GM11168 (cell line): ENCODE measurements at regions not wholly inside any gene's neighbourhood (a gene's known extent, or its start where the extent isn't known, plus 50 kb on each side); places are given as distances from the start of the nearest gene placed in this dataset.
"Not testable (repeated sequence)": the region's sequence is repeated elsewhere in the genome, so short reads cannot be mapped to it uniquely, and the experiment has no call there.

Experiments
- in situ Hi-C: fragments of 300-500 bp; cut with MboI; formaldehyde crosslinking; loops from one replicate; pipeline ENCODE4 v1.12.0; 2022; ENCODE audit warnings: low sequenced_read_pairs; ENCODE audit not compliant: unreplicated experiment

DNA sequence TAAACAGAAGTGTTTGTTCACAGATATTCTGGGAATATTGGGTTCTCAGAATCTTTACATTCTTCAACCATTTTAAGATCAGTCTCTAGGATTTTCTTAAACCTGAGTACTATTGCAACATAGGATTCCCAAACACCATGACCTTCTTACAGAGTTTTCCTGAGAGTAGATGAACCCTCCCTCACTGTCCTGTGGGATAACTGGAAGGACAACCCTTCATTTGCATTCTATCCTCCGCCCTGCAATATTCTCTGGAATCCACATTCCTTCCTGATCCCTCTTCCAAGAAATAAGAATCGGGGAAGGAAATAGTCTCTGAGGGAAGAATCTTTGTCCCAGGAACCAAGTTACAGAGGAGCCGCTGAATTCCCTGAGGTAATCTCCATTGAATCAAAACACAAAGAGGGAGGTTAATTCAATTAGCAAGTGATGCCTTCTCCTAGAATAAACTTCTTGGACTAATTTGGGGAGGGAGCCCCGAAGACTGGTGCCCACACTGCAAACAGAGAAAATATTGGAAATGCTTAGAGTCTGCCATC, 99.8 kb upstream of the MBIP start:
- in situ Hi-C loops: no loop called here

DNA sequence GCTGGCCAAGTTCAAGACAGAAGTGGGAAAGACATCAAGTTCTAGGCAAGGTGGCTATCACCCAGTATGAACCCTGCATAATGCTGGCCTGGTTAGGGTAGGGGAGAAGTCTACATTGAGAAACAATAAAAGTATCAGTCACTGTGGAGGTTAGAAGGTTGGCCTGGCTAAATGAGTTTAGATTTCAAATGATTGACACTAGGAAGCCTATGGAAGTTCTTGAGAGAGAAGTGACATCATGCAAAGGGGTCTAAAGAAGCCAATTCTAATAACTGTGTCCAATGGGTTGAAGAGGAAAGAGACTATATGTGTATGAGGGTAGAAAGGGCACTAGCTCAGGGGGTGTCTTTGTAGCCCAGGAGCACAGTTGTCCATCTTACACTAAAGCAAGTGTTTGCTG, 98.5 kb upstream of the MBIP start:
- in situ Hi-C loops: no loop called here

- in situ Hi-C loops: not testable (repeated sequence)
Measured at GRCh38 chr14:36411951-36412350, 91.5 kb upstream of the MBIP start.

DNA sequence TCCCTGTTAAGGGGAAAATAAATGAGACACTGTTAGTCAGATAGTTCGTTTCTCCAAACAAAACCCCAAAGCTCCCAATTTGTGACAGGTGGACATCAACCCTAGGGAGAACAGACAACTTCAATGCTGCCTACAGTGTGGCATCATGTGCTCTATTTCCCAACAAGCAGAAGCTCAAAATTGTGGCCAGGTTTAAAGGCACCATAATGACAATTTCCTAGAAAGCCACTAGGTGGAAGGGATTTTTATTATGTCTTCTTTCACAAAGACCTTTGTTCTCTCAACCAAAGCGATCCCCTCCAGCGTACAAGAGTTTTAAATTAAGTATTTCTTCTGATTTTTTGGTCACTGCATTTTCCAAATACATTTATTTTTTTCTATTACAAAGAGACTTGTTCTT, 88.0 kb upstream of the MBIP start:
- in situ Hi-C loops: no loop called here

- in situ Hi-C loops: no loop called here
Measured at GRCh38 chr14:36405589-36406274, 85.3 kb upstream of the MBIP start.

GRCh38 chr14:36402867-36403266, 82.4 kb upstream of the MBIP start:
- in situ Hi-C loops: no loop called here

GRCh38 chr14:36398463-36399291, 78.2 kb upstream of the MBIP start:
- in situ Hi-C loops: no loop called here

GRCh38 chr14:36397357-36397756, 76.9 kb upstream of the MBIP start:
- in situ Hi-C loops: no loop called here

- in situ Hi-C loops: no loop called here
Measured at GRCh38 chr14:36396798-36397197, 76.4 kb upstream of the MBIP start.

- in situ Hi-C loops: no loop called here
Measured at GRCh38 chr14:36394593-36394992, 74.2 kb upstream of the MBIP start.

DNA sequence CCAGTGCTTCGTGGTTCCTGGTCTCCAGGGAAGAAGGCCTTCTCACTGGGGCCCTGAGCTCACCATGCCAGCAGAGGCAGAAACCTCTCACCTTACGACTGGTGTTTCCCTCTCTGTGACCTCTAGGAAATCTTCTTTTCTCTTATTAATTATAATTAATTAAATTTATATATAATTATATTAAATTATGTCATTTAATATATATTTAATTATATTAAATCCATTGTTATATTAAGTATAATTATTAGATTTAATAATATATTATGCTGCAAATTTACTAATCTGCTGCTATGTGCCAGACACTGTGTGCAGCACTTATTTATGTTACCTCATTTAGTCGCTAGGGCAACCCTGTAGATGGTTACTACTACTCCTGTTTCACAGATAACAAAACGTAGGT, 70.3 kb upstream of the MBIP start:
- in situ Hi-C loops: no loop called here

- in situ Hi-C loops: no loop called here
Measured at GRCh38 chr14:36383767-36384431, 63.5 kb upstream of the MBIP start.

DNA sequence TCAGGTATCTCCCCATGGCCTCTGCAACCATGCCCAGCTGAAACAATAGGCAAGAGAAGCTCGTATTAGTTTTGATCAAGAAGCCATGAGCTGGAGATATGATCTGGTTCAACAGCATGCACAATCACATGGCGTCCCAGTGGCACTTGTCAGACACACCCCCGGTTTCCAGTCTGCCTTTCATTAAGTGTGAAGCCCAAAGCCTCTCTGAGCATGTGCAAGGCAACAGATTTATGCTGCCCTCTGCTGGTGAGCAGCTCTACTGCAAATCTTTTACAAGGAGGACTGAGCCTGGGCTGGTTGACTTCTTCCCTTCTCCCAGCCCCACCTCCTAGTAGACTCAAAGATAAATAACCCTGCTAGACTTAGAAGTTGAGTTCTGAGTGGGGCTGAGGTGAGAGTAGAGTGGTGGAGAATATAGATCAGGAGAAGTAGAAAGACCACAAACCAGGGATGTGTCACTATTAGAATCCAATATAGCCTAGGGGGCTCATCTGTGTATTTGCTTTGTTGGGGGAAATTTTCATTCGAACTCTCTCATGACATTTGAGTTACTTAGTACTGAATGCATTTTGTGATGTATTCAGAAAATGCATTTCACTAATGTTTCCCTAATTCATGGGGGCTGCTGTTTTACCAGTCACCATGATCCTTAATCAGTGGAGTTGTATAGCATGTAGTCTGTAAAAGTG, 53.7 kb upstream of the MBIP start:
- in situ Hi-C loops: loop anchor here (25.0 kb wide), 1 partner anchor 487 kb away; no protein-coding TSS in a partner anchor
